ENCODE measurements at regions not wholly inside any gene's neighbourhood (a gene's known extent, or its start where the extent isn't known, plus 50 kb on each side); places are given as distances from the start of the nearest gene placed in this dataset.

GRCh38 chr3:159626598-159626997 is 362.0 kb upstream of the IL12A start:
- no peak overlapping the region for H3K27ac ChIP-seq
- peaks cover 0 to 9% (median 8%) of the 10 kb centered on the region in 4 donors for H3K4me1 ChIP-seq
- 47 to 48% methylated on average over 1 of the region's 1 CpG for WGBS, 2 donors
- no peaks in the 10 kb centered on the region for H3K27me3 ChIP-seq
- no peak overlapping the region for H3K4me3 ChIP-seq
- no peaks in the 10 kb centered on the region for H3K9me3 ChIP-seq
- DNase-seq, result no peak
- intact Hi-C loops (cut with DNase I), result no loop called here
- H3K36me3 ChIP-seq, result no peaks in the 10 kb centered on the region
- TF ChIP-seq CTCF (IDR thresholded peaks at IDR 0.05), result no peak
- no peak for TF ChIP-seq POLR2AphosphoS5 (IDR thresholded peaks at IDR 0.05)
- TF ChIP-seq EP300 (IDR thresholded peaks at IDR 0.05), result no peak
- TF ChIP-seq POLR2A (IDR thresholded peaks at IDR 0.05), result no peak

- Histone ChIP-seq H3K27me3 (no peaks in the 10 kb centered on the region), H3K36me3 (no peaks in the 10 kb centered on the region), H3K4me3 (no peak overlapping the region), H3K4me1 (peaks cover 0 to 2% (median 2%) of the 10 kb centered on the region in 4 donors), H3K27ac (no peak overlapping the region), H3K9me3 (no peaks in the 10 kb centered on the region)
- no peak for TF ChIP-seq POLR2A (IDR thresholded peaks at IDR 0.05)
- TF ChIP-seq EP300 (IDR thresholded peaks at IDR 0.05), result no peak
- no peak for TF ChIP-seq CTCF (IDR thresholded peaks at IDR 0.05)
- no peak for TF ChIP-seq POLR2AphosphoS5 (IDR thresholded peaks at IDR 0.05)
- WGBS, 2 donors, result 87 to 89% methylated on average over 2 of the region's 2 CpGs
- DNase-seq, result no peak
- intact Hi-C loops (cut with DNase I), result no loop called here
Measured at GRCh38 chr3:159627229-159627628, 361.4 kb upstream of the IL12A start.

- no peaks in the 10 kb centered on the region for H3K4me1 ChIP-seq
- intact Hi-C loops (cut with DNase I), result no loop called here
- no peak for TF ChIP-seq POLR2AphosphoS5 (IDR thresholded peaks at IDR 0.05)
- no peak for TF ChIP-seq EP300 (IDR thresholded peaks at IDR 0.05)
- no peak for TF ChIP-seq CTCF (IDR thresholded peaks at IDR 0.05)
Measured at GRCh38 chr3:159627634-159628033, 361.0 kb upstream of the IL12A start.

GRCh38 chr3:159629329-159630084 is 359.1 kb upstream of the IL12A start:
- H3K36me3 ChIP-seq, result no peaks in the 10 kb centered on the region
- no peaks in the 10 kb centered on the region for H3K27me3 ChIP-seq
- TF ChIP-seq CTCF (IDR thresholded peaks at IDR 0.05) (no peak), POLR2AphosphoS5 (IDR thresholded peaks at IDR 0.05) (no peak), POLR2A (IDR thresholded peaks at IDR 0.05) (no peak), EP300 (IDR thresholded peaks at IDR 0.05) (no peak)
- no peaks in the 10 kb centered on the region for H3K4me1 ChIP-seq
- 77 to 80% methylated on average over 1 of the region's 1 CpG for WGBS, 2 donors
- no peak overlapping the region for H3K27ac ChIP-seq
- intact Hi-C loops (cut with DNase I), result no loop called here
- no peak for DNase-seq
- H3K9me3 ChIP-seq, result no peaks in the 10 kb centered on the region
- no peak overlapping the region for H3K4me3 ChIP-seq

More at GRCh38 chr3:159627634-159628033, 361.0 kb upstream of the IL12A start:
- no peak overlapping the region for H3K4me3 ChIP-seq
- no peak for DNase-seq
- H3K9me3 ChIP-seq, result no peaks in the 10 kb centered on the region
- 18 to 54% methylated on average over 4 of the region's 4 CpGs for WGBS, 2 donors
- no peaks in the 10 kb centered on the region for H3K36me3 ChIP-seq
- no peaks in the 10 kb centered on the region for H3K27me3 ChIP-seq
- no peak overlapping the region for H3K27ac ChIP-seq

- no peaks in the 10 kb centered on the region for H3K4me1 ChIP-seq
- TF ChIP-seq CTCF (IDR thresholded peaks at IDR 0.05) (no peak), POLR2A (IDR thresholded peaks at IDR 0.05) (no peak), POLR2AphosphoS5 (IDR thresholded peaks at IDR 0.05) (no peak), EP300 (IDR thresholded peaks at IDR 0.05) (no peak)
- intact Hi-C loops (cut with DNase I), result no loop called here
- no peak for DNase-seq
- H3K27me3 ChIP-seq, result no peaks in the 10 kb centered on the region
- no peak overlapping the region for H3K27ac ChIP-seq
- 93% methylated on average over 1 of the region's 1 CpG for WGBS, 2 donors
- H3K9me3 ChIP-seq, result no peaks in the 10 kb centered on the region
- no peaks in the 10 kb centered on the region for H3K36me3 ChIP-seq
- no peak overlapping the region for H3K4me3 ChIP-seq
Measured at GRCh38 chr3:159631226-159631625, 357.4 kb upstream of the IL12A start.
